ENCODE measurements at regions not wholly inside any gene's neighbourhood (a gene's known extent, or its start where the extent isn't known, plus 50 kb on each side); places are given as distances from the start of the nearest gene placed in this dataset.

- Histone ChIP-seq H3K4me1 (ENCODE audit: insufficient read depth, low read length) (no peaks in the 10 kb centered on the region), H3K4me3 (ENCODE audit: low read length) (no peak overlapping the region), H3K27me3 (ENCODE audit: insufficient read depth, low read length, poor library complexity, severe bottlenecking) (no peaks in the 10 kb centered on the region), H3K36me3 (ENCODE audit: insufficient read depth, low read length) (no peaks in the 10 kb centered on the region), H3K9me3 (ENCODE audit: low read length) (no peaks in the 10 kb centered on the region), H3K27ac (ENCODE audit: low read depth, low read length) (no peak overlapping the region)
- ChIA-PET POLR2A (no interaction called here), CTCF (no interaction called here)
- Mint-ChIP-seq H3K4me1 (no peaks in the 10 kb centered on the region), H3K4me3 (no peak overlapping the region), H3K27ac (no peak overlapping the region), H3K27me3 (peaks cover 0 to 2% of the 10 kb centered on the region in 2 donors), H3K36me3 (no peaks in the 10 kb centered on the region), H3K9me3 (peaks cover 2 to 15% (median 5%) of the 10 kb centered on the region in 5 donors)
- no peak for DNase-seq
These were observed 128.0 kb downstream of the BARX2 start for GRCh38 chr11:129503646-129504045.

GRCh38 chr11:129505266-129505665 is 129.6 kb downstream of the BARX2 start:
- H3K27ac ChIP-seq (ENCODE audit: low read depth, low read length): no peak overlapping the region
- Mint-ChIP-seq H3K36me3 (peaks cover 0 to 2% (median 0%) of the 10 kb centered on the region in 3 donors), H3K4me1 (no peaks in the 10 kb centered on the region), H3K27me3 (peaks cover 0 to 2% of the 10 kb centered on the region in 2 donors), H3K9me3 (peaks cover 0 to 13% (median 5%) of the 10 kb centered on the region in 5 donors), H3K27ac (no peak overlapping the region), H3K4me3 (no peak overlapping the region)
- DNase-seq: no peak
- ChIA-PET CTCF (no interaction called here), POLR2A (no interaction called here)
- no peaks in the 10 kb centered on the region for H3K27me3 ChIP-seq (ENCODE audit: insufficient read depth, low read length, poor library complexity, severe bottlenecking)
- no peaks in the 10 kb centered on the region for H3K36me3 ChIP-seq (ENCODE audit: insufficient read depth, low read length)
- H3K4me1 ChIP-seq (ENCODE audit: insufficient read depth, low read length): no peaks in the 10 kb centered on the region
- H3K4me3 ChIP-seq (ENCODE audit: low read length): no peak overlapping the region
- H3K9me3 ChIP-seq (ENCODE audit: low read length): no peaks in the 10 kb centered on the region

GRCh38 chr11:129508163-129508562 is 132.5 kb downstream of the BARX2 start:
- Mint-ChIP-seq H3K9me3 (peaks cover 0 to 12% (median 3%) of the 10 kb centered on the region in 5 donors), H3K4me1 (no peaks in the 10 kb centered on the region), H3K4me3 (no peak overlapping the region), H3K27ac (no peak overlapping the region), H3K27me3 (no peaks in the 10 kb centered on the region), H3K36me3 (peaks cover 0 to 2% (median 0%) of the 10 kb centered on the region in 3 donors)
- Histone ChIP-seq H3K4me1 (ENCODE audit: insufficient read depth, low read length) (no peaks in the 10 kb centered on the region), H3K9me3 (ENCODE audit: low read length) (no peaks in the 10 kb centered on the region), H3K27ac (ENCODE audit: low read depth, low read length) (no peak overlapping the region), H3K27me3 (ENCODE audit: insufficient read depth, low read length, poor library complexity, severe bottlenecking) (no peaks in the 10 kb centered on the region), H3K36me3 (ENCODE audit: insufficient read depth, low read length) (no peaks in the 10 kb centered on the region), H3K4me3 (ENCODE audit: low read length) (no peak overlapping the region)
- ChIA-PET POLR2A (no interaction called here), CTCF (no interaction called here)
- no peak for DNase-seq

GRCh38 chr11:129528296-129528695 is 152.6 kb downstream of the BARX2 start:
- Histone ChIP-seq H3K4me1 (ENCODE audit: insufficient read depth, low read length) (no peaks in the 10 kb centered on the region), H3K9me3 (ENCODE audit: low read length) (no peaks in the 10 kb centered on the region), H3K4me3 (ENCODE audit: low read length) (no peak overlapping the region), H3K36me3 (ENCODE audit: insufficient read depth, low read length) (no peaks in the 10 kb centered on the region), H3K27me3 (ENCODE audit: insufficient read depth, low read length, poor library complexity, severe bottlenecking) (no peaks in the 10 kb centered on the region), H3K27ac (ENCODE audit: low read depth, low read length) (no peak overlapping the region)
- no peaks in the 10 kb centered on the region for H3K4me1 Mint-ChIP-seq
- ChIA-PET POLR2A (no interaction called here), CTCF (no interaction called here)
- no peak for DNase-seq
- H3K4me3 Mint-ChIP-seq: no peak overlapping the region
- no peak overlapping the region for H3K27ac Mint-ChIP-seq
- H3K9me3 Mint-ChIP-seq: peaks cover 0 to 4% (median 0%) of the 10 kb centered on the region in 5 donors
- no peaks in the 10 kb centered on the region for H3K36me3 Mint-ChIP-seq
- peaks cover 0 to 3% of the 10 kb centered on the region in 2 donors for H3K27me3 Mint-ChIP-seq

- POLR2A ChIA-PET: no interaction called here
- no peaks in the 10 kb centered on the region for H3K27me3 ChIP-seq (ENCODE audit: insufficient read depth, low read length, poor library complexity, severe bottlenecking)
- peaks cover under 1 to 9% (median 4%) of the 10 kb centered on the region in 5 donors for H3K9me3 Mint-ChIP-seq
- no peaks in the 10 kb centered on the region for H3K36me3 Mint-ChIP-seq
- H3K27me3 Mint-ChIP-seq: peaks cover 0 to 3% of the 10 kb centered on the region in 2 donors
- no peaks in the 10 kb centered on the region for H3K4me1 Mint-ChIP-seq
- H3K4me3 Mint-ChIP-seq: no peak overlapping the region
- no peaks in the 10 kb centered on the region for H3K36me3 ChIP-seq (ENCODE audit: insufficient read depth, low read length)
- CTCF ChIA-PET: no interaction called here
- no peaks in the 10 kb centered on the region for H3K9me3 ChIP-seq (ENCODE audit: low read length)
- DNase-seq: no peak
- H3K4me3 ChIP-seq (ENCODE audit: low read length): no peak overlapping the region
- no peak overlapping the region for H3K27ac ChIP-seq (ENCODE audit: low read depth, low read length)
- no peaks in the 10 kb centered on the region for H3K4me1 ChIP-seq (ENCODE audit: insufficient read depth, low read length)
- no peak overlapping the region for H3K27ac Mint-ChIP-seq
These were observed 154.7 kb downstream of the BARX2 start for GRCh38 chr11:129530154-129530895.

- no peaks in the 10 kb centered on the region for H3K4me1 Mint-ChIP-seq
- no peak overlapping the region for H3K27ac Mint-ChIP-seq
- H3K9me3 Mint-ChIP-seq: peaks cover 6 to 21% (median 11%) of the 10 kb centered on the region in 5 donors
- H3K27ac ChIP-seq (ENCODE audit: low read depth, low read length): no peak overlapping the region
- POLR2A ChIA-PET: no interaction called here
- DNase-seq: no peak
- H3K4me3 Mint-ChIP-seq: no peak overlapping the region
- peaks cover 0 to 3% of the 10 kb centered on the region in 2 donors for H3K27me3 Mint-ChIP-seq
- H3K36me3 Mint-ChIP-seq: no peaks in the 10 kb centered on the region
- CTCF ChIA-PET: no interaction called here
- no peak overlapping the region for H3K4me3 ChIP-seq (ENCODE audit: low read length)
- H3K36me3 ChIP-seq (ENCODE audit: insufficient read depth, low read length): no peaks in the 10 kb centered on the region
- no peaks in the 10 kb centered on the region for H3K27me3 ChIP-seq (ENCODE audit: insufficient read depth, low read length, poor library complexity, severe bottlenecking)
- H3K4me1 ChIP-seq (ENCODE audit: insufficient read depth, low read length): no peaks in the 10 kb centered on the region
- H3K9me3 ChIP-seq (ENCODE audit: low read length): no peaks in the 10 kb centered on the region
These were observed 157.7 kb downstream of the BARX2 start for GRCh38 chr11:129533395-129533794.

- no peaks in the 10 kb centered on the region for H3K36me3 Mint-ChIP-seq
- CTCF ChIA-PET: no interaction called here
- no peak overlapping the region for H3K4me3 Mint-ChIP-seq
These were observed 160.7 kb downstream of the BARX2 start for GRCh38 chr11:129536338-129536737.

GRCh38 chr11:129538323-129538722 is 162.7 kb downstream of the BARX2 start:
- Mint-ChIP-seq H3K27me3 (peaks cover 3 to 6% of the 10 kb centered on the region in 2 donors), H3K36me3 (no peaks in the 10 kb centered on the region), H3K4me3 (no peak overlapping the region), H3K27ac (no peak overlapping the region), H3K4me1 (no peaks in the 10 kb centered on the region), H3K9me3 (peaks cover 8 to 26% (median 18%) of the 10 kb centered on the region in 5 donors)
- no peak for DNase-seq
- H3K27ac ChIP-seq (ENCODE audit: low read depth, low read length): no peak overlapping the region
- CTCF ChIA-PET: no interaction called here
- no peaks in the 10 kb centered on the region for H3K4me1 ChIP-seq (ENCODE audit: insufficient read depth, low read length)
- H3K36me3 ChIP-seq (ENCODE audit: insufficient read depth, low read length): no peaks in the 10 kb centered on the region
- H3K9me3 ChIP-seq (ENCODE audit: low read length): no peaks in the 10 kb centered on the region
- no peaks in the 10 kb centered on the region for H3K27me3 ChIP-seq (ENCODE audit: insufficient read depth, low read length, poor library complexity, severe bottlenecking)
- POLR2A ChIA-PET: no interaction called here
- H3K4me3 ChIP-seq (ENCODE audit: low read length): no peak overlapping the region

More at GRCh38 chr11:129536338-129536737, 160.7 kb downstream of the BARX2 start:
- Histone ChIP-seq H3K9me3 (ENCODE audit: low read length) (no peaks in the 10 kb centered on the region), H3K27ac (ENCODE audit: low read depth, low read length) (no peak overlapping the region), H3K36me3 (ENCODE audit: insufficient read depth, low read length) (no peaks in the 10 kb centered on the region), H3K27me3 (ENCODE audit: insufficient read depth, low read length, poor library complexity, severe bottlenecking) (no peaks in the 10 kb centered on the region), H3K4me3 (ENCODE audit: low read length) (no peak overlapping the region), H3K4me1 (ENCODE audit: insufficient read depth, low read length) (no peaks in the 10 kb centered on the region)
- Mint-ChIP-seq H3K9me3 (peaks cover 8 to 21% (median 16%) of the 10 kb centered on the region in 5 donors), H3K27ac (no peak overlapping the region), H3K27me3 (peaks cover 0 to 3% of the 10 kb centered on the region in 2 donors), H3K4me1 (no peaks in the 10 kb centered on the region)
- POLR2A ChIA-PET: no interaction called here
- DNase-seq: no peak

All from CD8-positive, alpha-beta memory T cell (primary cell).